Calu3 (cell line): ENCODE measurements at regions not wholly inside any gene's neighbourhood (a gene's known extent, or its start where the extent isn't known, plus 50 kb on each side); places are given as distances from the start of the nearest gene placed in this dataset.

ENCODE experiments used
- BruUV-seq: library from RNA; stranded (reverse); fragments of 400-500 nt; replicated peaks from 2 replicates; lab custom pipeline; 2021; lab: Mats Ljungman, UMichigan
- CTCF ChIA-PET: fragments of 300-600 bp; sonication (Branson Sonifier 250); formaldehyde crosslinking; loops from one replicate; lab custom pipeline; 2022; ENCODE audit warnings: antibody characterized with exemption; lab: Charles Lee
- DNase-seq: peaks from one replicate; pipeline ENCODE4 v3.0.0; 2022
- H3K27ac Mint-ChIP-seq: one replicate; pipeline ENCODE4 v1.8.0; 2022; ENCODE audit warnings: mixed read lengths; ENCODE audit not compliant: unreplicated experiment
- H3K27me3 Mint-ChIP-seq: one replicate; pipeline ENCODE4 v1.8.0; 2022; ENCODE audit warnings: mixed read lengths; ENCODE audit not compliant: unreplicated experiment
- H3K36me3 Mint-ChIP-seq: one replicate; pipeline ENCODE4 v1.8.0; 2022; ENCODE audit warnings: mild to moderate bottlenecking, moderate library complexity, mixed read lengths; ENCODE audit not compliant: insufficient read depth, unreplicated experiment
- H3K4me1 Mint-ChIP-seq: one replicate; pipeline ENCODE4 v1.8.0; 2022; ENCODE audit warnings: mild to moderate bottlenecking, low read depth, mixed read lengths; ENCODE audit not compliant: unreplicated experiment
- H3K4me3 Mint-ChIP-seq: one replicate; pipeline ENCODE4 v1.8.0; 2022; ENCODE audit warnings: mild to moderate bottlenecking, low read depth, moderate library complexity, mixed read lengths; ENCODE audit not compliant: unreplicated experiment
- H3K9me3 Mint-ChIP-seq: one replicate; pipeline ENCODE4 v1.8.0; 2022; ENCODE audit warnings: low read depth, mixed read lengths; ENCODE audit not compliant: unreplicated experiment
- CTCF ChIP-seq: fragments of 200-600 bp; IDR thresholded peaks from one replicate; pipeline ENCODE4 v1.8.0; 2022; ENCODE audit warnings: antibody characterized with exemption; ENCODE audit not compliant: unreplicated experiment
- intact Hi-C: fragments of 100-400 bp; cut with micrococcal nuclease; formaldehyde crosslinking; loops from one replicate; pipeline ENCODE4 v1.10.0; 2022; ENCODE audit not compliant: unreplicated experiment

- no peak for TF ChIP-seq CTCF
- no TSS peak for BruUV-seq
- no peaks in the 10 kb centered on the region for H3K27me3 Mint-ChIP-seq
- DNase-seq, result no peak
- CTCF ChIA-PET, result no interaction called here
- no peak overlapping the region for H3K4me3 Mint-ChIP-seq
- intact Hi-C loops, result no loop called here
- no peaks in the 10 kb centered on the region for H3K36me3 Mint-ChIP-seq
- H3K4me1 Mint-ChIP-seq, result no peaks in the 10 kb centered on the region
- H3K9me3 Mint-ChIP-seq, result peaks cover 3% of the 10 kb centered on the region
- no peak overlapping the region for H3K27ac Mint-ChIP-seq
These were observed 333.4 kb upstream of the FBXO33 start for GRCh38 chr14:39765676-39766075.

GRCh38 chr14:39763402-39763890 is 331.2 kb upstream of the FBXO33 start:
- H3K36me3 Mint-ChIP-seq, result no peaks in the 10 kb centered on the region
- no TSS peak for BruUV-seq

GRCh38 chr14:39762576-39763401 is 330.6 kb upstream of the FBXO33 start:
- Mint-ChIP-seq H3K4me1 (no peaks in the 10 kb centered on the region), H3K4me3 (no peak overlapping the region), H3K27ac (no peak overlapping the region), H3K36me3 (no peaks in the 10 kb centered on the region), H3K9me3 (peaks cover 3% of the 10 kb centered on the region), H3K27me3 (no peaks in the 10 kb centered on the region)
- CTCF ChIA-PET, result no interaction called here
- no peak for TF ChIP-seq CTCF
- intact Hi-C loops, result no loop called here
- no peak for DNase-seq
- BruUV-seq, result no TSS peak

More at GRCh38 chr14:39763402-39763890, 331.2 kb upstream of the FBXO33 start:
- no peak overlapping the region for H3K4me3 Mint-ChIP-seq
- no peaks in the 10 kb centered on the region for H3K4me1 Mint-ChIP-seq
- no peak for TF ChIP-seq CTCF
- H3K27ac Mint-ChIP-seq, result no peak overlapping the region
- CTCF ChIA-PET, result no interaction called here
- H3K9me3 Mint-ChIP-seq, result peaks cover 3% of the 10 kb centered on the region
- intact Hi-C loops, result no loop called here
- DNase-seq, result no peak
- no peaks in the 10 kb centered on the region for H3K27me3 Mint-ChIP-seq

- intact Hi-C loops, result no loop called here
- no peak overlapping the region for H3K27ac Mint-ChIP-seq
- no peak overlapping the region for H3K4me3 Mint-ChIP-seq
- BruUV-seq, result no TSS peak
- no peak for TF ChIP-seq CTCF
- no peaks in the 10 kb centered on the region for H3K4me1 Mint-ChIP-seq
- no peaks in the 10 kb centered on the region for H3K27me3 Mint-ChIP-seq
- no peaks in the 10 kb centered on the region for H3K36me3 Mint-ChIP-seq
- CTCF ChIA-PET, result no interaction called here
- no peak for DNase-seq
- H3K9me3 Mint-ChIP-seq, result peaks cover 3% of the 10 kb centered on the region
These were observed 323.1 kb upstream of the FBXO33 start for GRCh38 chr14:39755269-39755878.
